CD14-positive monocyte (primary cell): ENCODE measurements at regions not wholly inside any gene's neighbourhood (a gene's known extent, or its start where the extent isn't known, plus 50 kb on each side); places are given as distances from the start of the nearest gene placed in this dataset.

Experiments used
- DNase-seq, 3 donors: peaks; one replicate each; pipeline ENCODE4 v3.0.0-alpha.2; 2011 to 2022
- H2AFZ ChIP-seq: 2 replicates; pipeline ENCODE4 v1.6.0; 2012; ENCODE audit warnings: mild to moderate bottlenecking, low read depth, low read length, inconsistent platforms; ENCODE audit not compliant: insufficient read depth, poor library complexity, severe bottlenecking
- H3K27ac ChIP-seq, 2 donors: 1 replicate in 1 of 2; 2 replicates in 1 of 2; pipeline ENCODE4 v1.5.1; 2012 to 2013; ENCODE audit warnings: low read length in 2 of 2, control low read depth in 1 of 2, inconsistent platforms in 1 of 2, low read depth in 1 of 2, mild to moderate bottlenecking in 1 of 2
- H3K27me3 ChIP-seq, 2 donors: one replicate each; pipeline versions ENCODE4 v1.6.0 to v1.6.1; 2011 to 2013; ENCODE audit warnings: low read length in 2 of 2; ENCODE audit not compliant: control insufficient read depth in 2 of 2, insufficient read depth in 2 of 2
- H3K36me3 ChIP-seq, 2 donors: replicated peaks in 1 of 2; 1 replicate in 1 of 2; 2 replicates in 1 of 2; pipeline versions ENCODE4 v1.5.1 to v1.6.1; 2012 to 2013; ENCODE audit warnings: low read length in 2 of 2, control low read depth in 1 of 2, inconsistent platforms in 1 of 2, mild to moderate bottlenecking in 1 of 2; ENCODE audit not compliant: insufficient read depth in 2 of 2, control insufficient read depth in 1 of 2
- H3K4me1 ChIP-seq, 2 donors: 1 replicate in 1 of 2; 2 replicates in 1 of 2; pipeline versions ENCODE4 v1.5.1 to v1.6.1; 2012 to 2013; ENCODE audit warnings: low read length in 2 of 2, control low read depth in 1 of 2, inconsistent platforms in 1 of 2, mild to moderate bottlenecking in 1 of 2, moderate library complexity in 1 of 2; ENCODE audit not compliant: insufficient read depth in 2 of 2, control insufficient read depth in 1 of 2
- H3K4me2 ChIP-seq: replicated peaks from 2 replicates; pipeline ENCODE3; 2012; ENCODE audit warnings: low read length, moderate library complexity, mild to moderate bottlenecking; ENCODE audit not compliant: poor library complexity, severe bottlenecking; ENCODE audit errors: extremely low read depth
- H3K4me3 ChIP-seq, 3 experiments: fragments of 200-600 bp in 1 of 3; sonication (generic) in 1 of 3; replicated peaks in 1 of 3; 1 replicate in 2 of 3; 2 replicates in 1 of 3; pipeline ENCODE4 v1.5.1; 2011 to 2013; ENCODE audit warnings: low read length in 3 of 3, mild to moderate bottlenecking in 3 of 3, control low read depth in 2 of 3, low read depth in 2 of 3, inconsistent platforms in 1 of 3, moderate library complexity in 1 of 3
- H3K79me2 ChIP-seq: 2 replicates; pipeline ENCODE4 v1.6.0; 2012; ENCODE audit warnings: mild to moderate bottlenecking, control low read depth, inconsistent platforms, low read length, moderate library complexity; ENCODE audit not compliant: insufficient read depth
- H3K9ac ChIP-seq: 2 replicates; pipeline ENCODE4 v1.6.0; 2017; ENCODE audit warnings: low read length, mild to moderate bottlenecking; ENCODE audit not compliant: insufficient read depth, poor library complexity, severe bottlenecking
- H3K9me3 ChIP-seq, 2 donors: replicated peaks in 1 of 2; 1 replicate in 1 of 2; 2 replicates in 1 of 2; pipeline versions ENCODE4 v1.5.1 to v1.6.1; 2012 to 2013; ENCODE audit warnings: low read length in 2 of 2, control low read depth in 1 of 2; ENCODE audit not compliant: control insufficient read depth in 1 of 2, insufficient read depth in 1 of 2
- H4K20me1 ChIP-seq: 2 replicates; pipeline ENCODE4 v1.6.0; 2012; ENCODE audit warnings: mild to moderate bottlenecking, low read length, control low read depth, moderate library complexity; ENCODE audit not compliant: insufficient read depth
- H3K27ac Mint-ChIP-seq, 7 donors: one replicate each; pipeline ENCODE4 v1.8.0; 2020; ENCODE audit warnings: mild to moderate bottlenecking in 7 of 7, mixed read lengths in 7 of 7, moderate library complexity in 6 of 7, inconsistent platforms in 2 of 7
- H3K27me3 Mint-ChIP-seq, 3 donors: one replicate each; pipeline ENCODE4 v1.8.0; 2021 to 2022; ENCODE audit warnings: low read depth in 3 of 3, mild to moderate bottlenecking in 3 of 3, mixed read lengths in 3 of 3, moderate library complexity in 3 of 3, inconsistent platforms in 1 of 3
- H3K36me3 Mint-ChIP-seq, 2 donors: one replicate each; pipeline ENCODE4 v1.8.0; 2020; ENCODE audit warnings: mixed read lengths in 2 of 2, inconsistent platforms in 1 of 2, mild to moderate bottlenecking in 1 of 2
- H3K4me1 Mint-ChIP-seq: one replicate; pipeline ENCODE4 v1.8.0; 2020; ENCODE audit warnings: mild to moderate bottlenecking, mixed read lengths
- H3K4me3 Mint-ChIP-seq, 2 donors: one replicate each; pipeline ENCODE4 v1.8.0; 2020; ENCODE audit warnings: mild to moderate bottlenecking in 2 of 2, mixed read lengths in 2 of 2, moderate library complexity in 1 of 2
- H3K9me3 Mint-ChIP-seq, 7 donors: one replicate each; pipeline ENCODE4 v1.8.0; 2020 to 2022; ENCODE audit warnings: mixed read lengths in 7 of 7, mild to moderate bottlenecking in 6 of 7, moderate library complexity in 6 of 7, inconsistent platforms in 2 of 7
- CTCF ChIP-seq: fragments of 200-600 bp; IDR thresholded peaks from one replicate; pipeline ENCODE4 v1.8.0; 2022; ENCODE audit warnings: antibody characterized with exemption, mild to moderate bottlenecking
- WGBS: methylation state at CpG from one replicate; pipeline ENCODE4 v1.1.5; 2013; ENCODE audit warnings: missing lambda C conversion rate; ENCODE audit not compliant: insufficient coverage; 5-methylcytosine and 5-hydroxymethylcytosine counted together
- intact Hi-C, 2 donors: fragments of 100-400 bp; cut with micrococcal nuclease; formaldehyde crosslinking; loops; one replicate each; pipeline versions ENCODE4 v1.15.0 to v1.15.1; 2023

DNA sequence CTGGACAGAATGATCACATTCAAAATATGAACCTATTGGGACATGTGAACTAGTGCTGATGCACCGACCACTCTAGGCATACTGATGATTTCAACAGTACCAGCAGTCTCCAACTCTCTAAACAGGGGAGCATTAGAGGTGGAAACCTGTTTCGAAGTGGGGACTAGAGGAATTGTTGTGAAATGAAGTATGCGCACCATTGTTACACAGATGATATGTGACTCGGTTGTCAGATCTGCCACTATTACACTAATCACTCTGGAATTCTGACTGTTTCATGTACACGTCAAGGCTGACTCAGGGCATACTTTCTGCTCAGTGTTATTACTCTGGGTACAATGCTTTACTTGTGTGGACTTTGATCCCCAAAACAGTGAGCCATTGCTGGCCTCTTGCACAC lies 198.2 kb upstream of the UBE2E2 start:
- no peak overlapping the region for H3K27ac Mint-ChIP-seq
- intact Hi-C loops: no loop called here
- H3K4me3 Mint-ChIP-seq: no peak overlapping the region
- no peak for TF ChIP-seq CTCF
- H3K4me3 ChIP-seq: no peak overlapping the region
- H3K79me2 ChIP-seq: no peaks in the 10 kb centered on the region
- H3K4me1 ChIP-seq: no peaks in the 10 kb centered on the region
- H3K9ac ChIP-seq: no peak overlapping the region
- no peaks in the 10 kb centered on the region for H3K4me1 Mint-ChIP-seq
- no peaks in the 10 kb centered on the region for H3K27me3 ChIP-seq
- peaks cover 0 to 1% (median 0%) of the 10 kb centered on the region in 3 donors for H3K27me3 Mint-ChIP-seq
- H4K20me1 ChIP-seq: no peaks in the 10 kb centered on the region
- peaks cover 0 to 4% (median under 1%) of the 10 kb centered on the region in 7 donors for H3K9me3 Mint-ChIP-seq
- DNase-seq: no peak
- no peak overlapping the region for H3K4me2 ChIP-seq
- H3K36me3 Mint-ChIP-seq: no peaks in the 10 kb centered on the region
- 100% methylated on average over 1 of the region's 5 CpGs for WGBS
- H3K36me3 ChIP-seq: no peaks in the 10 kb centered on the region
- no peaks in the 10 kb centered on the region for H3K9me3 ChIP-seq
- H2AFZ ChIP-seq: no peak overlapping the region
- no peak overlapping the region for H3K27ac ChIP-seq

GRCh38 chr3:23017801-23018200 lies 185.3 kb upstream of the UBE2E2 start:
- H3K36me3 Mint-ChIP-seq: no peaks in the 10 kb centered on the region

More at GRCh38 chr3:23017801-23018200, 185.3 kb upstream of the UBE2E2 start:
- intact Hi-C loops: no loop called here
- H3K4me2 ChIP-seq: no peak overlapping the region
- no peak overlapping the region for H3K27ac Mint-ChIP-seq
- no peak overlapping the region for H3K9ac ChIP-seq
- H3K4me1 ChIP-seq: no peaks in the 10 kb centered on the region
- H3K27me3 Mint-ChIP-seq: peaks cover 0 to 3% (median 0%) of the 10 kb centered on the region in 3 donors
- H4K20me1 ChIP-seq: no peaks in the 10 kb centered on the region
- no peak overlapping the region for H3K4me3 Mint-ChIP-seq
- no peaks in the 10 kb centered on the region for H3K27me3 ChIP-seq
- no peaks in the 10 kb centered on the region for H3K79me2 ChIP-seq
- H3K27ac ChIP-seq: no peak overlapping the region
- TF ChIP-seq CTCF: no peak
- no peak overlapping the region for H2AFZ ChIP-seq
- peaks cover 0 to 8% of the 10 kb centered on the region in 2 donors for H3K9me3 ChIP-seq
- WGBS: 100% methylated on average over 1 of the region's 1 CpG
- H3K4me1 Mint-ChIP-seq: no peaks in the 10 kb centered on the region
- DNase-seq: no peak
- H3K9me3 Mint-ChIP-seq: peaks cover 3 to 16% (median 8%) of the 10 kb centered on the region in 7 donors
- H3K4me3 ChIP-seq: no peak overlapping the region
- H3K36me3 ChIP-seq: no peaks in the 10 kb centered on the region
